HG03135 (cell line): ENCODE measurements at regions not wholly inside any gene's neighbourhood (a gene's known extent, or its start where the extent isn't known, plus 50 kb on each side); places are given as distances from the start of the nearest gene placed in this dataset.
"Not testable (repeated sequence)": the region's sequence is repeated elsewhere in the genome, so short reads cannot be mapped to it uniquely, and the experiment has no call there.

Source experiments
- ATAC-seq: cut with Tn5 transposase; IDR thresholded peaks from one replicate; pipeline ENCODE4 v1.9.1; 2021; ENCODE audit warnings: mild to moderate bottlenecking, moderate library complexity; ENCODE audit not compliant: unreplicated experiment

DNA sequence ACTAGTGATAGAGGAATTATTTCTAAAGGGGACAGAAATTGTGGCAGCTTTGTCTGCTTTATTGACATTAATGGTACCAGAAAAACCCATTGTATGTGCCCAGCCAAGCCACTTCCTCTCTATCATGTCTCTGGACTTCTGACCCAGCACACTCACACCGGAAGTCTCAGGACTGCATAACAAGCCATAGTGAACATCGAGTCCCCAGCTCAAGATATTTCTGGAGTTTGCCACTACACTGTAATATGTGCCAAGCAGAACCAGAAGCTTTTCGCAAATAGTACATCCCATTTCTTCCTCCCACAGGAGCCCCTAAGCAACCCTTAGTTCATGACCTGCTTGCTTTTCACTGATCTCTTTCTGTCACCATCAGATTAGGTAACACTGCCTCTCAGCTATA lies 187.4 kb upstream of the GHR start:
- ATAC-seq = no peak

DNA sequence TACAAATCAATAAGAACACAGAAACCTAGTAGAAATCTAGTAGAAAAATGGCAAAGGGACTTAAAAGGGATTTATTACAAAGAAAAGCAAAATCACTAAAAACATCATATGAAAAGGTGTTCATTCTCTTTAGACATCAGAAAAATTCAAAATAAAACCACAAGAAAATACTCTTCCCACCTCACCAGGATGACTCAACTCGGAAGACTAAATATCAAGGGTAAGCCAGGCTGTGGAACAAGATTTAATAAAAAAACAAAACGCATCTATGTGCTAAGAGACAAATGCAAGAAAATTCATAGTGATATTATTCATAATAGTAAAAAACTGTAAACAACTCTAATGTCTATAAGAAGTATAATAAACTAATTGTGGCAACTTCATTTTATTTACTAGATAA lies 181.6 kb upstream of the GHR start:
- ATAC-seq = no peak

DNA sequence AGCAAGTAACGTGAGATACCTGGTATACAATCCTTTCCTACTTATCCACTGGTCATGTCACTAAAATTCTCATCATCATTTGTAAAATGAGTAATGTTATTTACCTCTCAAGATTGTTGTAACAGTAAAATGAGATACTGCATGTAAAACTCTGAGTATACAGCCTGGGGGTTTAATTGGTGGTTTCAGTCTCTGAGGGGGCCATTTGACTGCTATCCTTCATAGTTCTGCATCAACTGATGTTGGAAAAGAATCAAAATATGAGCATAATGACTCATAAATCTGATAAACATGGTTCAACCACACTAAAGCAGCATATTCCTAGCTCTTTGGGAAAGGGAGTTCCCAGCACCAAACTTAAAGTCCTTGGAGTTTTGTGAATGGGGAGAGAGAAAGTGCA lies 181.0 kb upstream of the GHR start:
- ATAC-seq = no peak

DNA sequence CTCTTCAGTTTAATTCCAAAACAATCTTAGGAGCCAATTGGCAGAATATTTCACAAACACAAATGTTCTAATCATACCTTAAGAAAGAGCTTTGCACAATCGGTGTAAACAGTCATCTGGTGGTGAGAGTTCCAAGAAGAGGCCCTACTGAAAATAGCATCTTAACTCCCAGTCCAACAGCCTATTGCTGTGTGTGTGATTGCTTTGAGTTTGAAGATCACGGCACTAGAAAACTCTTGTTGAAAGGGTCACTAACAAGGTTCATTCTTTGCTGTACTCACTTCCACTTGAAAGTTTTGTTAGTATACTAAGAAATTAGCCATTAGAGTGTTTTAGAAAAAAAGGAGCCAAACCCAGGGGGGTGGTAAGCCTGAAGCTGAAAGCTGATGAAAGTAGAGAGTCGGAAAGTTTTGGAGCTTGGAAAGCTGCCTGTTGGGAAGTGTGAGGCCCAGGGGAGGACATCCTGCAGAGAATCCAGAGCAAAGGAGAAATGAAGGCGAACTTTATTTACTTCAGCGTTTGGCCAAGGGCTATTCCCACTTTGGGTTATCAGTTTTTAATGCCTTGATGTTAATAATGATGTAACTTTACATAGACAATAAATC lies 180.3 kb upstream of the GHR start:
- ATAC-seq = no peak

DNA sequence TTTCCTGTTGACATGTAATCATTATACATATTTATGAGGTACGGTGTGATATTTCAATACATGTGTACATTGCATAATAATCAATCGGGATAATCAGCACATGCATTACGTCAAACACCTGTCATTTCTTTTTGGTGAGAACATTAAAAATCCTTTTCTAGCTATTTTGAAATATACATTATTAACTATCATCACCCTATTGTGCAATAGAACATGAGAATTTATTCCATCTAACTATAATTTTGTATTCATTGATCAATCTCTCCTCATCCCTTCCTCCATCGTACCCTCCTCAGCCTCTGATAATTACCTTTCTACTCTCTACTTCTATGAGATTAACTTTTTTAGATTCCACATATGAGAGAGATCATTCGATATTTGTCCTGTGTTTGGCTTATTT lies 170.9 kb upstream of the GHR start:
- no peak for ATAC-seq

DNA sequence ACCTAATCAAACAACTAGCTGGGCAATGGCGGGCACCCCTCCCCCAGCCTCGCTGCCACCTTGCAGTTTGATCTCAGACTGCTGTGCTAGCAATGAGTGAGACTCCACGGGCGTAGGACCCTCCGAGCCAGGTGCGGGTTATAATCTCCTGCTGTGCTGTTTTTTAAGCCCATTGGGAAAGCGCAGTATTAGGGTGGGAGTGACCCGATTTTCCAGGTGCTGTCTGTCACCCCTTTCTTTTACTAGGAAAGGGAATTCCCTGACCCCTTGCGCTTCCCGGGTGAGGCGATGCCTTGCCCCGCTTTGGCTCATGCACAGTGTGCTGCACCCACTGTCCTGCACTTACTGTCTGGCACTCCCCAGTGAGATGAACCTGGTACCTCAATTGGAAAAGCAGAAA lies 163.3 kb upstream of the GHR start:
- ATAC-seq = not testable (repeated sequence)

DNA sequence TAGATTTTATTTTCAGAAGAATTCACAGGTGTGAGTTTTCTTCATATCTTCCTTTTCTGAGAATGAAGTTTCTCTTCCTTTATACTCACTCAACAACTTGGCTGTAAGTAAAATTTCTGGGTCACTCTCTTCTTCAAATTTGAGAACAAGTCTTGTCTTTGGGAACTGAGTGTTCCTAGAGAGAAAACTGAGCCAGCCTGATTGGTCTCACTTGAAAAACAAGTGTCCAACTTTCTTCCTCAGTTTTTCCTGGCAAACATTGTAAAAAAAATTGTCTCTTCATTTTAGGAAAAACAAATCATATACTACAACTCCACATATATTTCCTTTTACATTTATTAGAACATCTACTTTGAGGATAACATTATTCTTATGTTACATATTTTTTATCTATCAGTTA lies 156.1 kb upstream of the GHR start:
- no peak for ATAC-seq

DNA sequence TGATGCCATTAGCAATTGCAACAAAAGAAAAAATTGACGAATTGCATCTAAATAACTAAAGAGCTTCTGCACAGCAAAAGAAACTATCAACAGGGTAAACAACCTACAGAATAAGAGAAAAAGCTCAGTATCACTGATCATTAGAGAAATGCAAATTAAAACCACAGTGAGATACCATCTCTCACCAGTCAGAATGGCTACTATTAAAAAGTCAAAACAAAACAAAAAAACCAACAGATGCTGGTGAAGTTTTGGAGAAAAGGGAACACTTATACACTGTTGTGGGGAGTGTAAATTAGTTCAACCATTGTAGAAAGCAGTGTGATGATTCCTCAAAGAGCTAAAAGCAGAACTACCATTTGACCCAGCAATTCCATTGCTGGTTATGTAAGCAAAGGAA lies 155.1 kb upstream of the GHR start:
- not testable (repeated sequence) for ATAC-seq

DNA sequence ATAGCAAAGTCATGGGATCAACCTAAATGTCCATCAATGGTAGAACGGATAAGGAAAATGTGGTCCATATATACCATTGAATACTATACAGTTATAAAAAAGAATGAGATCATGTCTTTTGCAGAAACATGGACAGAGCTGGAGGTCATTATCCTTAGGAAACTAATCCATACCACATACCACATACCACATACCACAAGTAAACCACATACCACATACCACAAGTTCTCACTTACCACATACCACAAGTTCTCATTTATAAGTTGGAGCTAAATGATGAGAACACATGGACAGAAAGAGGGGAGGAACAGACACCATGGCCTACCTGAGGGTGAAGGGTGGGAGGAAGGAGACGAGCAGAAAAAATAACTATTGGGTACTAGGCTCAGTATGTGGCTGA lies 154.6 kb upstream of the GHR start:
- ATAC-seq = no peak

DNA sequence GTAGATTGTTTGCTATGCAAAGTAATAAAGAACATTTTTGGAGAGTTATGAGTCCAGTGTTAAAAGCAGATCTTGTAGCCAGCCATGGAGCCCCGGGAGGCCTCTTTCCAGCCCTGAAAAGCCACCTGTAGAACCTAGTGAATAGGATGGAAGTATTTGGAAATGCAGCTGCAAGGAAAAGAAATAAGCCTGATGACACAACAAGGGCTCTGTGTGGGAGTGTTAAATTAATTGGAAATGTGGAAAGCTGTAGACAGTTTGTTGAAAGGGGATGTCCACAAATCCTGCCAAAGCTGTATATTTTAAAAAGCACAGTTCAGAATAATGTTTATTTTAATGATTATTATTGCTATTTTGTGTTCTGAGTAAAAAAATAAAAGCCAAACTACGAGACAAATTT lies 152.5 kb upstream of the GHR start:
- ATAC-seq = no peak

DNA sequence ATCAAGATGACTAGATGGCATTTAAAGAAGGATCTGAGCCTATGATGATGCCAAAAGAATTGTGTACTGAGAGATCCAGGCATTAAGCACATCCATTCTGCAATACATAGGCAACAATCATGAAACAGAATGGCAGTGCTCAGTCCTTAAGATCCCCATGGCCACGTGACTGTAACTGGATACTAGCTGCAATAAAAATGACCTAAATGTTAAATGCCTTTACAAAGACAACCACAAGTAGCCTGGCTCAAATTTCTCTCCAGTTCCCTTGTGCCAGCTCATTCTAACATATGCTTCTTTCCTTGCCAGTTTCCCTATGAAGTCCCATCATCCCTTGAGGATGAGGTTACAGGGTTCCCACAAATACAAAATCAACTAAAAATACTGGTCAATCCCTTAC lies 148.3 kb upstream of the GHR start:
- no peak for ATAC-seq

DNA sequence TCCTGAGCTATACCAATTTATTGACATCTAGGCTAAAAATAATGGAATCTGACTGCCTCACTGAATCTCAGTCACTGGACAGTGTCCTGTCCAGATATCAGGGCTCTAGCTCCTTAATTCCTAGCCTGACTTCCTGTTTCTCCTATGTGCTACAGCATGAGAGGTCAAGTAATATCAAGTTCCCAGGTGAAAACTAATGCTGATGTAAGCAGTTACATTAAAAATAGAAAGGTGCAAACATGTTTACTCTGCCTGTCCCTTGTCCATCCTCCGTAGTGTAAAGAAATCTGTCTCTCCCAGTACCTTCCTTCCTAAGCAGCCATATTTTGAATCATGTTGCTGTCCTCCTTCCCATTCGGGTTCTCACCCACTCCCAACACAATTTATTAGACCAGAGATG lies 145.9 kb upstream of the GHR start:
- no peak for ATAC-seq

DNA sequence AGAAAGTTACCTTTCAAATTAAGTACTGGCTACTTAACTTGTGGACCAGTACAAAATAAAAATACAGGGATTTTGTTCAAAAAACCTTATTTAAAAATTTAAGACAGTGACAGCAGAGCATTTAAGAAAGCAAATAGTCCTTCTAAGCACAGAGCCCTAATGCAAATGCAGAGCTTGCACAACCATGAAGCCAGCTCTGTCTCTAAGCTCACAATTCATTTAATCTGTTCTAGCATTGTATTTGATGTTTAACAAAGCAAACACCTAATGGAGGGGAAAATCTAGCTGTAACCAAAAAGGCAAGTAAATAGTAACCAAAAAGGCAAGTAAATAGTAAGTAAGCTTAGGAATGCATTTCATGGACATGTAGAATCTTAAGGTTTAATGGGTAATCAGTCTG lies 138.7 kb upstream of the GHR start:
- ATAC-seq = no peak

DNA sequence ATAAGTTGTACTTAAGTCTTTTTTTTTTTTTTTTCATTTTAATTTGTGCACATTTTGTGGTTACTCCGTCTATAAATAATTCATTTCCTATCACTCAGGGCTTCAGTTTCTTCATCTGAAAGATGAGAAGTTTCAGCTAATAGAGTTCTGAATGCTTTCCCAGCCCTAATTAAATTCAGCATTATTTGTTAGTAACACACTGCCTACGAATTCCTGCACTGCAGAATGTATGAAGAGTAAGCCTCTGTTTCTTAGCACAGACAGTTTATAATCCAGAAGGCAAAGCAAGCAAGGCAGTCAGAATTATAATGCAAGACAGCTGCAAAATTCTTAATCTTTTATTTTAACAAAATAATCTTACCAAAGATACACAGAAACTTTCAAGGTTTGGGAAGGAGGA lies 138.0 kb upstream of the GHR start:
- no peak for ATAC-seq

DNA sequence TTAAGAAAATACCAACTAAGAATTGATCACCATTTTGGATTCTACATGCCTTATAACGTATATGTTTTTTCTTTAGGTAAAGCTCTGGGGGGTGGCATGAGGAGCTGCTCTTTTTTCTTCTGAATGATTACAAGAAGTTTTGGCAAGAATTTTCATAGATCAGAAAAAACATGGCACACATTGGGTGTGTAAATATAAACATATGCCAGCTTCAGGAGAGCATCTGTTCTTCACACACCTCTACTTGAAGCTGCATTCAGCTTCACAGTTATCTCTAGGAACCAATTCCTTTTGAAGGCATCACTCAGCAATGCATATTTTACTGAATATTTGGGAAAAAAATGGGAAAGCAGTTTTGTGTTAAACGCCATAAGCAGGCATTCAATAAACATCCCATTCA lies 122.7 kb upstream of the GHR start:
- ATAC-seq = no peak

DNA sequence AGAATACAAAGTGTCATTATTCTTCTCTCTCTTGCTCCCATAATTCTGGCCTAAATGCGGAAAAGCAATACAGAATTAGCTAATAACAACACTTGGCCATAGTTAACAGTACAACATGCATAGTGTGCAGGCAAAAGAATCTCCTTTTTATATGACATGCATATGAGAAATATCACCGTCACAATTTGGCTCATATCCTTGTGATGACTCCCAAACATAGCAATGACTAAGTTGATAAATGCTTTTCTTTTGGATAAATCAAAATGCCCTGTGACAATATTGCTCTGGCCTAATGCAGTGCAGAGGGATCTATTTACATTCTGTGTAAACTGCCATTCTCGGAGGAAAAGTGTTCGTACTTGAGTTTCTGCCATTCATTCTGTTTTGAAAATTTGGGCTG lies 121.9 kb upstream of the GHR start:
- no peak for ATAC-seq

DNA sequence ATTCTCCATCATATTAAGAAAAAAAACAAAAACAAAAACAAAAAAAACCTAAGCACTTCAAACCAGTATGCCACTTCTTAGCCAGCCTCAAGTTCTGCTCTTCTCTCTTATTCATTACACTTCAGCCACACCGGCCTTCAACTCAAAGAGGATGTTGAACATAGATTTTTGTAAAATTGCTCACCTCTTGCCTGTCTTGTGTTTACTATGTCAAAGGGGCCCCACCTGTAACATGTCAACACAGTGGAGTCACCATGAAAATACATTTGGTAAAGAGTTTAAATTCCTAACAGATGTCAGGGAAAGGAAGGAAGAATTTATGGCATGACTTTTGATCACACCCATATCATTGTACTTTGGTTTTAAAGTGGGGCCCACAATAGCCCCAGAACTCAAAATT lies 121.1 kb upstream of the GHR start:
- ATAC-seq = no peak

DNA sequence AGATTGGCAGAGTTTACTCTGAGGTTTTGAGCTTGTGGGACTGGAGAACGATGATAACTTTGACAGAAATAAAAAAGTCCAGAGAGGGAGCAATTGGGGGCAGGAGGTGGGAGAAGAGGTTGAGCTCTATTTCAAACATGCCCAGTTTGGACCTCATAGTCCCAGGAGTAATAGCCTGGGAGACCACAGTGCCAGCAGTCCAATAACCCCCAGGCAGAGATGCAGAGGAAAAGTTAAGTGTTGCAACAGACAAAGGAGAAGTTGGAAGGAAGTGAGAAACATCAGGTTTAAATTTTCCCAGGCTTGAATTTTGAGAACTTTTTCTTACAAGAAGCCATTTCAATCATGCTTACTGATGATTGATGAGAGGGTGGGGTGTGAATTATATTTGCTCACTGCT lies 117.0 kb upstream of the GHR start:
- no peak for ATAC-seq

DNA sequence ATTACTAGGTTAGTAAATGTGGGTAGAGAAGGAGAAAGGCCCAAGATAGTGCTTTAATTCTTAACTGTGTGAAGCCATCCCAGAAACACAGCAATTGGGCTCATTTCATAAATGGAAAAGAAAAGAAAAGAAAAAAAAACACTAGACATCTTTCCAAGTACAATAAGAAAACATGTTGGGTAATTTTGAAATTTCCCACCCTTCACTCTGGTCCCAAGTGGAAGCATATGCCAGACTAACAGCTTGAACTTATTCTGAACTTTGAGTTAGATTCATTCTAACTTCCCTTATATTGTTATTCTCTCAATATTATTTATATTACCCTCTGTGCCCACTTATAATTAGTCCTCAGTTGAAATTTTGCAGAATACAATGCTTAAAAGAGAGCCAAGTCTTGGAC lies 113.4 kb upstream of the GHR start:
- ATAC-seq = no peak

DNA sequence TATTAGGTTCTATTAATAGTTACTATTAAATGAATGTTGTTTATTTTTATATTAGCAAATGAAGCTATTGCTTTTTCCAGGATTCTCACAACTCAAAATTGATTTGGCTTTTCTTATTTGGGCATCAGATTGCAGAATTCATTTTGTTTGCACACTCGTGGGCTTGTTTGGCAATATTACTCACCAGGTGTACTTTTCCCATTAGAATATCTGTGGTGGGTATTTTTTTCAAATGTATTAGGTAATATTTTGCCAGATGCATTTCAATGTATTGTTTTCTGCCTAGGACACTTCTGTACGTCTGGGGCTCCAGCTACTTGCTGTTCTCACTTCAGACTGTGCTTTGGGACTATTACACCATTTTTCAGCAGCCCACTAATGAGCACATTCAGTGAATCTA lies 108.0 kb upstream of the GHR start:
- no peak for ATAC-seq

DNA sequence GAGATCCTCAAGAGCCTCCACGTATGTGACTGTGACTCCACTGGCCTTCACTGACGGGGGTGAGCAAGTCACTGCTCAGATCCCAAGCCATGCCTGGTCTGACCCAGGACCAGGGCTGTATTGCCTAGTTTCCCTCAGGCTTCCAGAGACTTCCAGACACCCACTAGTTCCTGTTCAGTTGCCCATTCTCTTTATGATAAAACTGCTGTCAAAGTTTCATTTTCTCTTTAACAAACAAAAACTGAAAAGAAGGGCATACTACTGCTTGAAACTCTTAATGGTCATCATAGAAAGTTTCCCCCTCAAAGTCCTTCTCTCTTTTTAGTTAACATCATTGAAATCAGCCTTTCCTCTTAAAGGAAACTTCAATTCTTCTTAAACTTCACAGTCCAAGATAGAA lies 105.7 kb upstream of the GHR start:
- no peak for ATAC-seq

DNA sequence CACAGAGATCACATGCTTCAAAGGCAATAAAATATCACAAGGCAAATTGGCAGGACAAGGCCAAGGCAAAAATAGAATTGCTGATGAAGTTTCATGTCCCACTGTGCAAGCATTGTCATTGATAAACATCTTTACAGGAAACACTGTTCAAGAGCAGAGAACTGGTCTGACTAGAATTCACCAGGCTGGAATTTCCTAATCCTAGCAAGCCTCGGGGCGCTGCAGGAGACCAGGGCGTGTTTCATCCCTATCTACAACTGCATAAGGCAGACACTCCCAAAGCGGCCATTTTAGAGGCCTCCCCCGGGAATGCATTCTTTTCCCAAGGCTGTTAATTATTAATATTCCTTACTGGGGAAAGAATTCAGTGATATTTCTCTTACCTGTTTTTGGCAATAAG lies 103.7 kb upstream of the GHR start:
- not testable (repeated sequence) for ATAC-seq

DNA sequence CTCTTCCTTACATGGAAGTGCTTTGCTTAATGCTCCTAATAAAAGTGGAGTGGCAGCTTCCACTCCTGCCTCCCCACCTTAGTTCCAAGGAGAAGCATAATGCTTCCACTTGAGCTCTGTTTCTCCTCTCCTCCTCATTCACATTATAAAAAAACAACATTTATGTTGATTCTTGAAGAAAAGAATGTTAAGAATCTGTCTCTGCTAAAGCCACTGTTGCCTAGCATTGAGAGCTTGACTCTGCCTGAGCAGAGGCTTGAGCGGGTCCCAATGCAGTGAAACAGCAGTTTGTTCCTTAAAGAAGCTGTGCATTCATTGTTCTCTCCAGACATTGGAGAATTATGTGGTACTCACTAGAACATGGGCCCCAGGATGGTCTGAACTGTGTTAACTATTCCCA lies 101.5 kb upstream of the GHR start:
- ATAC-seq = no peak

DNA sequence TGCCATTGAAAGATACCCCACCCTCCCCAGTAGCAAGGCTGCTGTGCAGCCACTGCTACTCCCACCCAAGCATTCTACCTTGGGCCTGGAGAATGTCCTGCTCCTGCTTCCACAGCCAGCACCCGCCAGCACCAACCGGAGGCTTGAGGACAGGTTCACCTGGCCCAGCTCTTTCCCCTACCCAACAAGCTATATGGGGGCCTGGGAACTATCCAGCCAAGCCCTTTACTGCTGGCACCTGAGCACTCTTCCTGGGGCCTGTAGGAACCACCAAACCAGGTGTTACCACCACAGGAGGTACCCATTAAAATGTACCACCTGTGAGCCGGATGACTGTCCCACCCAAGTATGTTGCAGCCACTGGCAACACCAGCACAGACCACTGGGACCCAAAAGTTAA lies 86.1 kb upstream of the GHR start:
- no peak for ATAC-seq
